SK-N-SH (cell line): ENCODE measurements at regions not wholly inside any gene's neighbourhood (a gene's known extent, or its start where the extent isn't known, plus 50 kb on each side); places are given as distances from the start of the nearest gene placed in this dataset.

Experiments used
- CTCF ChIA-PET: fragments of 300-600, 350-600 bp; formaldehyde crosslinking; extraction: SDS; loops from one replicate; lab custom pipeline; 2021; lab: Yijun Ruan, JAX
- POLR2A ChIA-PET: fragments of 350-600 bp; sonication (Branson Sonifier 250); formaldehyde crosslinking; extraction: SDS; loops from one replicate; lab custom pipeline; 2020; ENCODE audit warnings: antibody characterized with exemption, inconsistent platforms; lab: Yijun Ruan, JAX
- DNase-seq: peaks from one replicate; pipeline ENCODE4 v3.0.0; 2012
- H2AFZ ChIP-seq: fragments of 200-600 bp; sonication (generic); 2 replicates; pipeline ENCODE4 v1.8.1; 2016; ENCODE audit warnings: antibody characterized with exemption, mild to moderate bottlenecking, low read depth
- H3F3A ChIP-seq: fragments of 200-600 bp; sonication (generic); replicated peaks from 2 replicates; pipeline ENCODE3; 2016; ENCODE audit warnings: antibody characterized with exemption, mild to moderate bottlenecking; ENCODE audit not compliant: insufficient read depth
- H3K27ac ChIP-seq, 2 experiments: fragments of 200-500 bp in 1 of 2; fragments of 200-600 bp in 1 of 2; sonication (Bioruptor generic) in 1 of 2; sonication (generic), shearing (Covaris generic) in 1 of 2; 2 replicates each; pipeline versions ENCODE4 v1.5.1 to v1.6.1; 2014 to 2016; ENCODE audit warnings: low read depth in 2 of 2, inconsistent platforms in 1 of 2, low read length in 1 of 2, mild to moderate bottlenecking in 1 of 2, mixed read lengths in 1 of 2
- H3K27me3 ChIP-seq: fragments of 200-600 bp; sonication (generic), shearing (Covaris generic); 2 replicates; pipeline ENCODE4 v1.6.1; 2016; ENCODE audit warnings: mixed run types; ENCODE audit not compliant: insufficient read depth
- H3K36me3 ChIP-seq, 2 experiments: fragments of 200-500 bp in 1 of 2; fragments of 200-600 bp in 1 of 2; sonication (Bioruptor generic) in 1 of 2; sonication (generic) in 1 of 2; replicated peaks in 1 of 2; 2 replicates each; pipeline versions ENCODE3 to v1.5.1; 2014 to 2016; ENCODE audit warnings: low read length in 1 of 2, mild to moderate bottlenecking in 1 of 2; ENCODE audit not compliant: insufficient read depth in 2 of 2, control insufficient read depth in 1 of 2
- H3K4me1 ChIP-seq, 2 experiments: fragments of 200-500 bp in 1 of 2; fragments of 200-600 bp in 1 of 2; sonication (Bioruptor generic) in 1 of 2; sonication (generic), shearing (Covaris generic) in 1 of 2; 2 replicates each; pipeline versions ENCODE4 v1.5.1 to v1.6.1; 2014 to 2016; ENCODE audit warnings: low read depth in 1 of 2, low read length in 1 of 2, mixed run types in 1 of 2; ENCODE audit not compliant: insufficient read depth in 2 of 2, control insufficient read depth in 1 of 2
- H3K4me2 ChIP-seq: fragments of 200-600 bp; sonication (generic), shearing (Covaris generic); 2 replicates; pipeline ENCODE4 v1.6.1; 2017; ENCODE audit warnings: mixed run types
- H3K4me3 ChIP-seq, 2 experiments: fragments of 200-500 bp in 1 of 2; fragments of 200-600 bp in 1 of 2; sonication (Bioruptor generic) in 1 of 2; sonication (generic), shearing (Covaris generic) in 1 of 2; 2 replicates each; pipeline versions ENCODE4 v1.5.1 to v1.8.1; 2014 to 2016; ENCODE audit warnings: low read depth in 2 of 2, inconsistent platforms in 1 of 2, low read length in 1 of 2, mild to moderate bottlenecking in 1 of 2, mixed read lengths in 1 of 2, moderate library complexity in 1 of 2
- H3K79me2 ChIP-seq: fragments of 200-600 bp; sonication (generic); 2 replicates; pipeline ENCODE4 v1.8.1; 2017; ENCODE audit warnings: mild to moderate bottlenecking; ENCODE audit not compliant: insufficient read depth
- H3K9ac ChIP-seq: fragments of 200-600 bp; sonication (generic); 2 replicates; pipeline ENCODE4 v1.6.1; 2017; ENCODE audit warnings: mixed run types
- H3K9me2 ChIP-seq: fragments of 200-600 bp; sonication (generic); 2 replicates; pipeline ENCODE4 v1.6.1; 2017; ENCODE audit warnings: mixed run types
- H3K9me3 ChIP-seq: fragments of 200-600 bp; sonication (generic); 2 replicates; pipeline ENCODE4 v1.6.1; 2017; ENCODE audit warnings: mixed run types, mild to moderate bottlenecking, moderate library complexity
- H4K20me1 ChIP-seq: fragments of 200-600 bp; sonication (generic); 2 replicates; pipeline ENCODE4 v1.6.1; 2017; ENCODE audit warnings: mild to moderate bottlenecking, mixed run types; ENCODE audit not compliant: insufficient read depth
- CTCF ChIP-seq: fragments of 200-600 bp; sonication (generic); IDR thresholded peaks from 2 replicates; pipeline ENCODE4 v1.6.1; 2017; ENCODE audit warnings: antibody characterized with exemption, mild to moderate bottlenecking, moderate library complexity
- ELF1 ChIP-seq: IDR thresholded peaks from 2 replicates; pipeline ENCODE4 v1.4.0; 2012
- EP300 ChIP-seq, 2 experiments: IDR thresholded peaks; 2 replicates each; pipeline versions ENCODE4 v1.4.0 to v1.6.1; 2012; ENCODE audit warnings: borderline replicate concordance in 1 of 2, low read depth in 1 of 2, low read length in 1 of 2
- FOSL2 ChIP-seq: IDR thresholded peaks from 2 replicates; pipeline ENCODE4 v1.4.0; 2012; ENCODE audit warnings: low read depth, mild to moderate bottlenecking, moderate library complexity, borderline replicate concordance
- FOXJ3 ChIP-seq: sonication (generic); formaldehyde crosslinking; IDR thresholded peaks from 2 replicates; pipeline ENCODE4 v1.5.1; 2020; ENCODE audit warnings: mild to moderate bottlenecking, missing genetic modification reagents
- FOXM1 ChIP-seq: IDR thresholded peaks from 2 replicates; pipeline ENCODE4 v1.4.0; 2012; ENCODE audit warnings: low read depth, mild to moderate bottlenecking
- MEF2A ChIP-seq: IDR thresholded peaks from 2 replicates; pipeline ENCODE4 v1.4.0; 2012; ENCODE audit warnings: low read depth, borderline replicate concordance
- NFIC ChIP-seq: IDR thresholded peaks from 2 replicates; pipeline ENCODE4 v1.4.0; 2012; ENCODE audit warnings: borderline replicate concordance
- RAD21 ChIP-seq: IDR thresholded peaks from 2 replicates; pipeline ENCODE4 v1.6.1; 2012; ENCODE audit warnings: mild to moderate bottlenecking, low read length
- RCOR1 ChIP-seq: fragments of 150-350 bp; IDR thresholded peaks from 2 replicates; pipeline ENCODE4 v1.6.1; 2017; ENCODE audit warnings: antibody characterized with exemption, low read length
- SIN3A ChIP-seq: IDR thresholded peaks from 2 replicates; pipeline ENCODE4 v1.6.1; 2012; ENCODE audit warnings: low read depth, mild to moderate bottlenecking, low read length, moderate library complexity, borderline replicate concordance
- SMC3 ChIP-seq: IDR thresholded peaks from 2 replicates; pipeline ENCODE4 v1.6.1; 2012; ENCODE audit warnings: low read depth, low read length, improper control_type of control experiment
- TAF1 ChIP-seq: IDR thresholded peaks from 2 replicates; pipeline ENCODE4 v1.6.1; 2012; ENCODE audit warnings: low read depth, mild to moderate bottlenecking, low read length, moderate library complexity, borderline replicate concordance
- TEAD4 ChIP-seq: IDR thresholded peaks from 2 replicates; pipeline ENCODE4 v1.4.0; 2012; ENCODE audit warnings: mild to moderate bottlenecking, borderline replicate concordance; ENCODE audit not compliant: insufficient read depth
- USF1 ChIP-seq: IDR thresholded peaks from 2 replicates; pipeline ENCODE4 v1.4.0; 2012; ENCODE audit warnings: low read depth, borderline replicate concordance
- USF2 ChIP-seq: fragments of 150-350 bp; IDR thresholded peaks from 2 replicates; pipeline ENCODE4 v1.6.1; 2017; ENCODE audit warnings: antibody characterized with exemption, low read length, low read depth, borderline replicate concordance
- ZBTB33 ChIP-seq: IDR thresholded peaks from 2 replicates; pipeline ENCODE4 v1.4.0; 2012; ENCODE audit warnings: low read depth, borderline replicate concordance
- WGBS: methylation state at CpG from one replicate; pipeline ENCODE4 v1.1.6; 2017; ENCODE audit warnings: low lambda C conversion rate; 5-methylcytosine and 5-hydroxymethylcytosine counted together

GRCh38 chrX:128780934-128781333 lies 728.7 kb upstream of the ACTRT1 start:
- ChIA-PET POLR2A (no interaction called here), CTCF (interaction anchor here (1.0 to 1.1 kb wide), 4 partner anchors 11 to 56 kb away, joined by 3 to 6 read pairs (median 3); no protein-coding TSS in a partner anchor)
- H3K79me2 ChIP-seq = no peaks in the 10 kb centered on the region
- no peak overlapping the region for H3K27ac ChIP-seq
- no peaks in the 10 kb centered on the region for H3K9me2 ChIP-seq
- H2AFZ ChIP-seq = no peak overlapping the region
- DNase-seq = no peak
- TF ChIP-seq RAD21 (no peak), FOXM1 (no peak), TEAD4 (no peak), SIN3A (no peak), SMC3 (no peak), CTCF (no peak), EP300 (IDR thresholded peaks at IDR 0.05; ENCODE audit: borderline replicate concordance in 1 of 2, low read depth in 1 of 2, low read length in 1 of 2) (no peak), MEF2A (no peak), ZBTB33 (no peak), FOXJ3 (CRISPR knock-in tag) (no peak), RCOR1 (no peak), ELF1 (no peak), FOSL2 (no peak), USF2 (no peak), NFIC (no peak), USF1 (no peak), TAF1 (no peak)
- H3K4me2 ChIP-seq = no peak overlapping the region
- no peaks in the 10 kb centered on the region for H3K9me3 ChIP-seq
- no peaks in the 10 kb centered on the region for H4K20me1 ChIP-seq
- no peaks in the 10 kb centered on the region for H3K27me3 ChIP-seq
- H3K4me3 ChIP-seq = no peak overlapping the region
- H3F3A ChIP-seq = no peaks in the 10 kb centered on the region
- 13% methylated on average over 3 of the region's 5 CpGs for WGBS
- no peak overlapping the region for H3K9ac ChIP-seq
- H3K4me1 ChIP-seq = no peaks in the 10 kb centered on the region
- no peaks in the 10 kb centered on the region for H3K36me3 ChIP-seq
